HFFc6 (cell line): ENCODE measurements at regions not wholly inside any gene's neighbourhood (a gene's known extent, or its start where the extent isn't known, plus 50 kb on each side); places are given as distances from the start of the nearest gene placed in this dataset.

Source experiments
- DNase-seq: peaks from one replicate; pipeline ENCODE4 v3.0.0-alpha.2; 2018
- H3K27ac Mint-ChIP-seq: 2 replicates; pipeline ENCODE4 v1.8.0; 2020; ENCODE audit warnings: mild to moderate bottlenecking, mixed read lengths
- H3K27me3 Mint-ChIP-seq: 2 replicates; pipeline ENCODE4 v1.8.0; 2021; ENCODE audit warnings: mild to moderate bottlenecking, moderate library complexity, mixed read lengths; ENCODE audit not compliant: insufficient read depth
- H3K36me3 Mint-ChIP-seq: 2 replicates; pipeline ENCODE4 v1.8.0; 2021; ENCODE audit warnings: low read depth, mixed read lengths
- H3K4me1 Mint-ChIP-seq: 2 replicates; pipeline ENCODE4 v1.8.0; 2020; ENCODE audit warnings: low read depth, mixed read lengths
- H3K4me3 Mint-ChIP-seq: 2 replicates; pipeline ENCODE4 v1.8.0; 2020; ENCODE audit warnings: mild to moderate bottlenecking, moderate library complexity, mixed read lengths
- H3K9me3 Mint-ChIP-seq: 2 replicates; pipeline ENCODE4 v1.8.0; 2020; ENCODE audit warnings: mild to moderate bottlenecking, mixed read lengths
- CTCF ChIP-seq: fragments of 200-600 bp; sonication (generic); IDR thresholded peaks from 2 replicates; pipeline ENCODE4 v1.5.0; 2021; ENCODE audit warnings: antibody characterized with exemption, mild to moderate bottlenecking

DNA sequence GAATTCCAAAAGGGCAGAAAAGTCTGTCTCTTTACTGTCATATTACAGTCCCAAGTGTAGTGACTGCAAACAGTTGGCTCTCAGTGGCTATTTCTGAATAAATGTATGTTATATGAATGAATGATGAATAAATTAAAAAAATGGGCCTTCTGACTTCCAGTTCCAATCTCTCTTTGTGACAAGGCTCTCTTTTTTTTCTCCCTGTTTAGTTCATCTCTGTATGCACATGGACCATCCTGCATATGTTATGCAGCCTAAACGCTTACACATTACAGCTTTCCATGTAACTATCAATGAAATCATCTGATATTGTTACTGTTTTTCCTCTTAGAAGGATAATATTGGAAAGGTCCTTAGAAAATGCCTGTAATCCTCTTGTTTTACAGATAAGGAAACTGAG lies 363.0 kb downstream of the NUF2 start:
- peaks cover 19% of the 10 kb centered on the region for H3K9me3 Mint-ChIP-seq
- peaks cover 6% of the 10 kb centered on the region; the same call in 1 of the 2 replicates for H3K4me1 Mint-ChIP-seq
- H3K27ac Mint-ChIP-seq, result no peak overlapping the region

GRCh38 chr1:163692266-163692665 lies 370.5 kb downstream of the NUF2 start:
- no peaks in the 10 kb centered on the region for H3K9me3 Mint-ChIP-seq
- no peak for TF ChIP-seq CTCF
- H3K27me3 Mint-ChIP-seq, result no peaks in the 10 kb centered on the region
- no peak overlapping the region for H3K4me3 Mint-ChIP-seq
- H3K4me1 Mint-ChIP-seq, result peaks cover 7% of the 10 kb centered on the region
- no peak overlapping the region for H3K27ac Mint-ChIP-seq
- no peaks in the 10 kb centered on the region for H3K36me3 Mint-ChIP-seq
- no peak for DNase-seq

More for the DNA sequence above, 363.0 kb downstream of the NUF2 start:
- TF ChIP-seq CTCF, result no peak
- H3K36me3 Mint-ChIP-seq, result peaks cover 18% of the 10 kb centered on the region
- H3K27me3 Mint-ChIP-seq, result peaks cover 2% of the 10 kb centered on the region; the same call in 1 of the 2 replicates
- DNase-seq, result no peak
- H3K4me3 Mint-ChIP-seq, result no peak overlapping the region

GRCh38 chr1:163697137-163697536 lies 375.4 kb downstream of the NUF2 start:
- Mint-ChIP-seq H3K27ac (no peak overlapping the region), H3K9me3 (no peaks in the 10 kb centered on the region), H3K4me1 (peaks cover 9% of the 10 kb centered on the region), H3K4me3 (no peak overlapping the region), H3K27me3 (no peaks in the 10 kb centered on the region; the same call in 1 of the 2 replicates), H3K36me3 (no peaks in the 10 kb centered on the region)
- no peak for TF ChIP-seq CTCF
- DNase-seq, result no peak

GRCh38 chr1:163701783-163702374 lies 380.1 kb downstream of the NUF2 start:
- H3K9me3 Mint-ChIP-seq, result no peaks in the 10 kb centered on the region
- DNase-seq, result no peak
- H3K27me3 Mint-ChIP-seq, result no peaks in the 10 kb centered on the region; the same call in 1 of the 2 replicates

GRCh38 chr1:163703794-163704193 lies 382.0 kb downstream of the NUF2 start:
- DNase-seq, result no peak
- peaks cover 59% of the 10 kb centered on the region for H3K4me1 Mint-ChIP-seq
- no peaks in the 10 kb centered on the region for H3K36me3 Mint-ChIP-seq
- H3K27ac Mint-ChIP-seq, result no peak overlapping the region
- H3K27me3 Mint-ChIP-seq, result no peaks in the 10 kb centered on the region
- no peak overlapping the region for H3K4me3 Mint-ChIP-seq
- TF ChIP-seq CTCF, result no peak
- H3K9me3 Mint-ChIP-seq, result no peaks in the 10 kb centered on the region

More at GRCh38 chr1:163701783-163702374, 380.1 kb downstream of the NUF2 start:
- Mint-ChIP-seq H3K27ac (no peak overlapping the region), H3K36me3 (no peaks in the 10 kb centered on the region), H3K4me1 (peaks cover 44% of the 10 kb centered on the region), H3K4me3 (no peak overlapping the region)
- TF ChIP-seq CTCF, result no peak
